ENCODE measurements at regions not wholly inside any gene's neighbourhood (a gene's known extent, or its start where the extent isn't known, plus 50 kb on each side); places are given as distances from the start of the nearest gene placed in this dataset.

DNA sequence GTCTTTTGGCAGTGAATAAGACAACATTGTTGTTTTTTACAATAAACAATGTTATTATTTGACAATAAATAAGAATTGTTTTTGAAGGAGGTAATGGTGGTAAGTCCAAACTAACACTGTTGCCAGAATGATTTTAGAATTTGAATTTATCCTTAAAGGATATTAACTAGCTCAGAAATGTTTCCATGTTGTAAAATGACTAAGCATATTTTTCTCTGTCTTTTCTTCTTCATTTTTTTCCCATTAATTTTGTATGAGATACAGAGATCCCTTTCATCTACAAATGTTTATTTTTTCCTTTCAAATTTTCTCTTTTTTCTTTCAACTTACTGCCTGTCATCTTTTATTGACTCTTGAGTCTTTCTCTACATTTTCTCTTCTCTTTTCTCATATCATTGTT is 66.5 kb upstream of the DOCK10 start:
- Histone ChIP-seq H2AFZ (ENCODE audit: low read length) (no peak overlapping the region), H4K20me1 (ENCODE audit: insufficient read depth, low read length) (no peaks in the 10 kb centered on the region), H3K27ac (ENCODE audit: extremely low read length, insufficient read depth, low read length) (no peak overlapping the region), H3K9ac (ENCODE audit: insufficient read depth, low read depth, low read length) (no peak overlapping the region), H3K9me3 (ENCODE audit: low read length) (no peaks in the 10 kb centered on the region), H3K4me1 (ENCODE audit: insufficient read depth, low read length) (no peaks in the 10 kb centered on the region), H3K4me2 (ENCODE audit: low read depth, low read length) (no peak overlapping the region), H3K79me2 (ENCODE audit: insufficient read depth, low read length) (no peaks in the 10 kb centered on the region), H3K27me3 (ENCODE audit: control insufficient read depth in 1 of 2, insufficient read depth in 2 of 2, low read length in 2 of 2) (no peaks in the 10 kb centered on the region), H3K36me3 (replicated peaks in 1 of 2; ENCODE audit: control insufficient read depth in 1 of 2, insufficient read depth in 2 of 2, low read length in 2 of 2) (no peaks in the 10 kb centered on the region), H3K4me3 (replicated peaks in 1 of 3; ENCODE audit: insufficient read depth in 1 of 3, low read depth in 2 of 3, low read length in 3 of 3) (no peak overlapping the region)
- FAIRE-seq (no peak), DNase-seq (ENCODE audit: low spot score) (no peak), ATAC-seq (no peak)
- CTCF ChIA-PET (ENCODE audit: low intra/inter-chr PET ratio, low total read pairs), result no interaction called here
- intact Hi-C loops (cut with micrococcal nuclease; ENCODE audit: unreplicated experiment) (no loop called here), in situ Hi-C loops (cut with HindIII; ENCODE audit: extremely low pct_ligation_motif_present, low pct_unique_long_range_greater_than_20kb) (no loop called here)
- POLR2A ChIA-PET, result no interaction called here
- BruUV-seq (replicated peaks), result no TSS peak
- TF ChIP-seq POLR2AphosphoS2 (IDR thresholded peaks at IDR 0.05; ENCODE audit: low read depth, low read length), result no peak
- TF ChIP-seq ZNF275 (CRISPR knock-in tag; IDR thresholded peaks at IDR 0.05; ENCODE audit: borderline replicate concordance), result no peak
- no peak for TF ChIP-seq NFKB2 (CRISPR knock-in tag; IDR thresholded peaks at IDR 0.05; ENCODE audit: borderline replicate concordance)
- TF ChIP-seq ZKSCAN5 (CRISPR knock-in tag; IDR thresholded peaks at IDR 0.05), result no peak
- no peak for TF ChIP-seq ZNF549 (CRISPR knock-in tag; IDR thresholded peaks at IDR 0.05)
- TF ChIP-seq, protein P1, sequence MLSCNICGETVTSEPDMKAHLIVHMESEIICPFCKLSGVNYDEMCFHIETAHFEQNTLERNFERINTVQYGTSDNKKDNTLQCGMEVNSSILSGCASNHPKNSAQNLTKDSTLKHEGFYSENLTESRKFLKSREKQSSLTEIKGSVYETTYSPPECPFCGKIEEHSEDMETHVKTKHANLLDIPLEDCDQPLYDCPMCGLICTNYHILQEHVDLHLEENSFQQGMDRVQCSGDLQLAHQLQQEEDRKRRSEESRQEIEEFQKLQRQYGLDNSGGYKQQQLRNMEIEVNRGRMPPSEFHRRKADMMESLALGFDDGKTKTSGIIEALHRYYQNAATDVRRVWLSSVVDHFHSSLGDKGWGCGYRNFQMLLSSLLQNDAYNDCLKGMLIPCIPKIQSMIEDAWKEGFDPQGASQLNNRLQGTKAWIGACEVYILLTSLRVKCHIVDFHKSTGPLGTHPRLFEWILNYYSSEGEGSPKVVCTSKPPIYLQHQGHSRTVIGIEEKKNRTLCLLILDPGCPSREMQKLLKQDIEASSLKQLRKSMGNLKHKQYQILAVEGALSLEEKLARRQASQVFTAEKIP (CRISPR knock-in tag; IDR thresholded peaks at IDR 0.05; ENCODE audit: borderline replicate concordance), result no peak
- TF ChIP-seq SSRP1 (CRISPR knock-in tag; IDR thresholded peaks at IDR 0.05), result no peak
- TF ChIP-seq ATF6 (CRISPR knock-in tag; conservative IDR thresholded peaks at IDR 0.05), result no peak
- TF ChIP-seq CENPBD1 (CRISPR knock-in tag; IDR thresholded peaks at IDR 0.05; ENCODE audit: borderline replicate concordance, low read depth), result no peak
- no peak for TF ChIP-seq ZNF574 (CRISPR knock-in tag; IDR thresholded peaks at IDR 0.05)
- no peak for TF ChIP-seq PITX1 (CRISPR knock-in tag; IDR thresholded peaks at IDR 0.05)
- no peak for TF ChIP-seq RNF2 (conservative IDR thresholded peaks at IDR 0.05; ENCODE audit: low read depth)
- TF ChIP-seq ZNF503 (CRISPR knock-in tag; IDR thresholded peaks at IDR 0.05), result no peak
- no peak for TF ChIP-seq ZNF556 (CRISPR knock-in tag; IDR thresholded peaks at IDR 0.05; ENCODE audit: borderline replicate concordance)
- TF ChIP-seq PBX2 (CRISPR knock-in tag; IDR thresholded peaks at IDR 0.05), result no peak
